HTR-8/SVneo (cell line): ENCODE measurements at regions not wholly inside any gene's neighbourhood (a gene's known extent, or its start where the extent isn't known, plus 50 kb on each side); places are given as distances from the start of the nearest gene placed in this dataset.

Experiments
- DNase-seq: peaks from one replicate; pipeline ENCODE4 v3.0.0; 2011; ENCODE audit warnings: low spot score, mixed read lengths; ENCODE audit not compliant: insufficient read length
- FAIRE-seq: peaks from 2 replicates; lab custom pipeline; 2011; peaks lifted over from hg19 to GRCh38; lab: Jason Lieb, UNC

DNA sequence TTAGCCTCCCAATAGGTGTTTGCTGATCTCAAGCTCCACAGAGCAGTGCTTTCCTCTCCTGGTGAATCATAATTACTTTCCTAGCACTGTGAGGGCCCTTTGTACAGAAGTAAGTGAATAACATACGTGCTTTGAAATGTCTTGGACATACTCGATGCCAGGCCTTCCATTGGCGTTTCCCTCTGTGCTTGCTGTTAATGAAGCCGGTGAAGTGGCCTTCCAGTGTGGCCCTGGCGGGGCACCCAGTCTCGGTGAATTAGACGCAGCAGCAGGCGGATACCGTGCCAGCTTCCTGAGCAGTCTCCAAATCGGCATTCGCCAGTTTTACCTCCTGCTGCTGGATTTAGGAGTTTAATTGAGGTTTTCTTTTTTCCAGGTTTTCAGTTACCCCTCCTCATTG lies 132.3 kb downstream of the HMX1 start:
- DNase-seq: no peak
- FAIRE-seq: no peak

- FAIRE-seq (no peak), DNase-seq (no peak)
These were observed 133.1 kb downstream of the HMX1 start for GRCh38 chr4:8738471-8738931.

DNA sequence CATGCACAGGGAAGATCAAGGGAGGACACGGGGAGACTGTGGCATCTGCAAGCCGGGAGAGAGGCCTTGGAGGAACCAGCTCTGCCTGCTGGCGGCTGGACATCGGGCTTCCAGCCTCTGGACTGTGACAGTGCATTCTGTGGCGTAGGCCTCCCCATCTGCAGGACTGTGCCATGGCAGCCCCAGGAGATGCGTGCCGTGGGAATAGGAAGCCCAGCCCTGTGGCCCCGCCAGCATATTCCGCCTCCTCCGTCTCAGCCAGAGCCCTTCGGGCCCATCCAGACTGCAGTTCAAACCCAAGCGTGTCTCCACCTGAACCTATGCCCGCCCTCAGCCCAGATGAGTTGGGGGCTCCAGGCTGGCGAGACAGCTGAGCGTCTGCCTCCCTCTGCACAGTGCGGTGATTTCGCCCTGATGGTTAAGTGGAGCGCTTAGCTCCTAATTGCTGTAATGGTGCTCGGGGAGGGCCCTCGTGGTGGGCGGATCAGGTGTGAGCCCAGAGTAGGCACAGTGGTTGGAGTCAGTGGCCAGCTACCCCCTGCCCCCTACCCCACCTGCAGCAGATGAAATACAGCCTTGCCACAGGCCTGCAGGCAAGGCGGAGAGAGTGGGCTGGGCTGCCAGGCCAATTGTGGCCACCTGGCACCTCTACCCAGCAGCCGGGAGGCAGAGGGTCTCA lies 133.9 kb downstream of the HMX1 start:
- no peak for DNase-seq
- no peak for FAIRE-seq

DNA sequence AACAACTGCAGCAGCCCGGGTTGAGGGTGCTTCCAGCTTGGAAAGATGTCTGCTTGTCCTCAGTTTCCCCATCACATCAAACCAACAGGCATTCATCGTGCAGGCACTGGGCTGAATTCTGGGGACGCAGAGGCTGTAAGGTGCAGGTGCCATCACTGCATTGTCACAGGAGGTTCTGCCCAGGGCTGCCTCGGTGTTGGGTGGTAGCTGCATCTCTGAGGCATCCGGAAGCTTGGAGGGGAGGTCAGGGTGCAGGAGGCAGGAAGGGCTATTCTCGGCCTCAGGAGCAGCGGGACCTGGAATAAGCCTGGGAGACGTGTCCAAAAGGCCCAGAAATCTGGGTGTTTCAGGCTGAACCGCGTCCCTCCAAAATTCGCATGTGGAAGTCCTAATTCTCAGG lies 134.6 kb downstream of the HMX1 start:
- FAIRE-seq (no peak), DNase-seq (no peak)

DNA sequence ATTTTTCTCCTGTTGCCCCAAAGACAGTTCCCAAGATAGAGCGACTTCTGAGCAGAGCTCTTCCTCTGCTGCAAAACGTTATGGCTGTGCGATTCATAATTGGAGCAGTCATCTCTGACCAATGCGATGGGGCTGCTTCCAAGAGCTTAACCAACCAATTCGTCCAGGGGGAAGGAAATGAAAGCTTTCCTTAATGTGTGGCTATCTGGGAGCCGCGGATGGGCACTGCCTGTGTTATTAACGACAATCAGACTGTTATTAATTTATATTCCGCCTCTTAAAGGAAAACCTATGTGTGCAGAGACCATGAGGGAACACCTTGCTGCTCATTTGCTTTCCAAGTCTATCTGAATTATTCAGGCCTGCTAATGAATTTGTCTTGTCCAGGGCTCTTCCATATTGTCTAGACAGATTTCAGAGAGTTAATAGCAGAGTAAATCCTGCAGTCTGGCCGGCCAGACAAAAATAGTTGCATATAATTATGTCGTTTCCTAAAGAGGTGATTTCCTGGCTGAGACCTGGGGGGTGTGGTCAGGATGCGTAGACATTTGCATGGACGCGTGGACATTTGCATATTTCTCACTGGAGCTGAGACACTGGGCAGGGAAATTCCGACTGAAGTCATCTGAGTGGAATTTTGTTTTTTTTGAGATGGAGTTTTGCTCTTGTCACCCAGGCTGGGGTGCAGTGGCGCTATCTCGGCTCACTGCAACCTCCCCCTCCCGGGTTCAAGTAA lies 135.4 kb downstream of the HMX1 start:
- no peak for DNase-seq
- no peak for FAIRE-seq

- DNase-seq (no peak), FAIRE-seq (no peak)
These were observed 136.2 kb downstream of the HMX1 start for GRCh38 chr4:8735236-8736089.

GRCh38 chr4:8732681-8733243 lies 138.9 kb downstream of the HMX1 start:
- FAIRE-seq (no peak), DNase-seq (no peak)

- no peak for DNase-seq
- FAIRE-seq: no peak
These were observed 139.5 kb downstream of the CPZ start for GRCh38 chr4:8732092-8732491.

DNA sequence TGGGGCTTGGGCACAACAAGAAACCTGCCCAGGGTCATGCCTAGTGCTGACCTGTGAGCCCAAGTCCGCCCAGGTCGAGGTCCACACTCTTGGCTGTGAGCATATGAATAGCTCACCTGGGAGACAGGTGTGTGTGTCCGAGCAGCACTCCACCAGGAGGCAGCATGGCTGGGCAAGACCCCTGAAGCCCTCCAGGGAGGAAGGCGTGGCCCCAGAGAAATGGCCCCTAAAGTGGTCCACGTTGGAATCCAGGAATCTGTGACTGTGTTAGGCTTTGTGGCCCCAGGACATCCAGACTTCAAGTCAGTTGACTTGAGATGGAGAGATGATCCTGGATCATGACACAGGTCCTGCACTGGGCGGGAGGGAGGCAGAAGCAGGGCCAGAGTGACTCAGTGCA lies 138.8 kb downstream of the CPZ start:
- DNase-seq (no peak), FAIRE-seq (no peak)

- no peak for DNase-seq
- FAIRE-seq: no peak
These were observed 138.1 kb downstream of the CPZ start for GRCh38 chr4:8730681-8731080.

GRCh38 chr4:8730159-8730558 lies 137.6 kb downstream of the CPZ start:
- no peak for DNase-seq
- no peak for FAIRE-seq

DNA sequence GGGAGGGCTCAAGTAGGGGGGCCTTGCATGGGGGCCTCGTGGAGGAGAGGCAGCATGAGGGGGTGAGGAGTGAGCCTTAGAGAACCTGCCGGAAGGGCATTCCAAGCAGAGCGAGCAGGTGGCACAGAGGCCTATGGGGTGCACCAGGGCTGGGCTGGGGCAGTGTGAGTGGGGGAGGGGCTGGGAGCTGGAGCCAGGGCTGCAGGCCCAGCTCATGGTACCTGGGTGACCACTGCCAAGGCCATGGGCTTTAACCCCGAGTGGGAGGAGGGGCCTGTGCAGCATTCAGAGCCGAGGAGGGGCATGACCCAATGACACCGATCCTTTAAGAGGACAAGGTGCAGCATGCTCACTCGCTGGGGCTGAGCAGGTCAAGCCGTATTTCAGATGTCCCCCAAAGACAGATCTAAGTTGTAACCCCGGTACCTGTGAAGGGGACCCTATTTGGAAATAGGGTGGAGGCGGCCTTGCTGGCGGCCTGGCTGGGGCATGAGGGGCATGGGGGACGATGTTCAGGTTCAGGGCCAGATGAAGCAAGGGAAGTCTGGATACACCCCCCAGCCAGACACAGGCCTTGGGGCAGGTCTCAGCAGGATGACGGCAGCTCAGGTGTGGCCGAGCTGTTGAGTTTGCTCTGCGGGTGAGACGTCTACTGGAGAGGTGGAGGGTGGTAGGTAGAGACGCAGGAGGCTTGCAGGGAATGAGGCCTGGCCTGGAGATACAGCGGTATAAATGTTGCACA lies 137.0 kb downstream of the CPZ start:
- no peak for DNase-seq
- no peak for FAIRE-seq

DNA sequence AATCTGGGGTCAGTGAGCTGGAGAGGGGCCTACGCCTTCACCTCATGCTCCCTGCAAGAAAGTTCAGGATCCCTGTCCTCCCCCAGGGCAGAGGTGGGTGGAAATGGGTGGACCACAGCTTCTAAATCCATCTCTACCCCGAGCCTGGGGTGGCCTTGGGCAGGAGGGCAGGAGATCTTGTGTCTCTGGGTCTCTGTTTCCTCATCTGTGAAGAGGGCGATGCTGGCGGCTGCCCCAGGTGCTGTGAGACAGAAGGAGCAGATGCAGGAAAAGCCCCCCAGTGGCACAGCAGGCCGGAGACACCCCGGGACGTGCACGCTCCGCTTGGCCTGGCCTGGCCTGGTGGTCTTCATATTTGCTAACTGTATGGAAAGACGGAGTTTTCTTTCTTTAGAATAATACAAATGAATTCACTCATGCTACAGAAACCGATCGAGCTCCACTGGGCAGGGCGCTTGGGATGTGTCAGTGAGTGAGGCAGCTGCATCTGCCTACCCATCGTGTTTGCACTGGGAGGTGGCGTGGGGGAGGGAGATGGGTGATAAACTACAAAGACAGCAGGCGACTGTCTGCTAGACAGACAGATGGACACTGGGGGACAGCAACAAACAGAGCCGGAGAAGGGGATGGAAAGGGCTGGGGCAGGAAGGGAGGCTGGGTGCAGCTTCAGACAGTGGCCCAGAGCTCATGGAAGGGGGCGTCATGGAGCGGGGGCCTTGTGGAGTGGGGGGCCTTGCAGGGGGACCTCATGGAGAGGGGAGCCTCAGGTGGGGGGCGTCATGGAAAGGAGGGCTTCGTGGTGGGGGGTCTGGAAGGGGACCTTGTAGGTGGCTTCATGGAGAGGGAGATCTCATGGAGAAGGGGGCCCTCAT lies 136.2 kb downstream of the CPZ start:
- no peak for FAIRE-seq
- no peak for DNase-seq

GRCh38 chr4:8727546-8728510 lies 135.3 kb downstream of the CPZ start:
- DNase-seq (no peak), FAIRE-seq (no peak)

DNA sequence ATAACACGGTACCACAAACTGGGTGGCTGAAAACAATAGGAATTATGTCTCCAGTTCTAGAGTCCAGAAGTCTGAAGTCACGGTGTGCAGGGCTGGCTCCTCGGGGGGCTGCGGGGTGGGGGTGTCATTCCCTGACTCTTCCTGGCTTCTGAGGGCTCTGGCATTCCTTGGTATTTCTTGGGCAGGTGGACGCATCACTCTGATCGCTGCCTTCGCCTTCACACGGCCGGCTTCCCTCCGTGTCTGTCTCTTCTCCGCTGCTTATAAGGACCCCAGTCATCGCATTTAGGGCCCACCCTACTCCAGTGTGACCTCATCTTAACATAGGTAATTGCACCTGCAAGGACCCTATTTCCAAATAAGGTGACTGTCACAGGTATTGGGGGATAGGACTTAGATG lies 134.6 kb downstream of the CPZ start:
- no peak for FAIRE-seq
- DNase-seq: no peak

GRCh38 chr4:8726344-8726851 lies 133.8 kb downstream of the CPZ start:
- FAIRE-seq: no peak

GRCh38 chr4:8725845-8726244 lies 133.3 kb downstream of the CPZ start:
- FAIRE-seq (no peak), DNase-seq (no peak)

More at GRCh38 chr4:8726344-8726851, 133.8 kb downstream of the CPZ start:
- DNase-seq: no peak
